Body of pancreas (tissue), 4 donors: ENCODE measurements at regions not wholly inside any gene's neighbourhood (a gene's known extent, or its start where the extent isn't known, plus 50 kb on each side); places are given as distances from the start of the nearest gene placed in this dataset.

Experiments used
- ATAC-seq: fragments of 150-250 bp; one replicate; pipeline ENCODE4 v1.9.1; 2016
- DNase-seq, 4 donors: peaks; one replicate each; pipeline ENCODE4 v3.0.0-alpha.2; 2019
- H3K27ac ChIP-seq, 4 donors: fragments of 200-600 bp; sonication (generic); 1 replicate in 3 of 4; 2 replicates in 1 of 4; pipeline versions ENCODE4 v1.5.1 to v1.6.1; 2016 to 2019; ENCODE audit warnings: mild to moderate bottlenecking in 1 of 4, mixed read lengths in 1 of 4, moderate library complexity in 1 of 4
- H3K27me3 ChIP-seq, 2 donors: fragments of 200-600 bp; sonication (generic); one replicate each; pipeline ENCODE4 v1.6.0; 2016; ENCODE audit warnings: mild to moderate bottlenecking in 1 of 2
- H3K36me3 ChIP-seq, 2 donors: fragments of 200-600 bp; sonication (generic); replicated peaks in 1 of 2; 2 replicates each; pipeline ENCODE4 v1.5.1; 2016; ENCODE audit warnings: low read depth in 2 of 2; ENCODE audit not compliant: insufficient read depth in 1 of 2
- H3K4me1 ChIP-seq: fragments of 200-600 bp; sonication (generic); one replicate; pipeline ENCODE4 v1.6.0; 2016
- H3K4me3 ChIP-seq, 2 donors: fragments of 200-600 bp; sonication (generic); 1 replicate in 1 of 2; 2 replicates in 1 of 2; pipeline ENCODE4 v1.5.1; 2016 to 2019
- H3K9me3 ChIP-seq, 3 donors: fragments of 200-600 bp; sonication (generic); 1 replicate in 2 of 3; 2 replicates in 1 of 3; pipeline ENCODE4 v1.5.1; 2016
- CTCF ChIP-seq, 7 experiments: fragments of 450-650 bp in 4 of 7; fragments of 200-600 bp in 3 of 7; sonication (generic) in 3 of 7; IDR thresholded peaks; one replicate each; pipeline ENCODE4 v1.5.1; 2016 to 2019; ENCODE audit warnings: antibody characterized with exemption in 7 of 7
- POLR2A ChIP-seq, 3 donors: fragments of 450-650 bp; IDR thresholded peaks; one replicate each; pipeline ENCODE4 v1.6.1; 2016; ENCODE audit warnings: antibody characterized with exemption in 3 of 3, mild to moderate bottlenecking in 2 of 3
- WGBS, 2 donors: methylation state at CpG; one replicate each; pipeline ENCODE4 v1.1.5; 2017; 5-methylcytosine and 5-hydroxymethylcytosine counted together
- intact Hi-C: fragments of 100-400 bp; cut with DNase I; formaldehyde crosslinking; loops from one replicate; pipeline ENCODE4 v1.15.1; 2023

GRCh38 chr6:960356-960755 lies 267.4 kb upstream of the EXOC2 start:
- no peak for TF ChIP-seq CTCF (IDR thresholded peaks at IDR 0.05)
- TF ChIP-seq POLR2A (IDR thresholded peaks at IDR 0.05) = no peak
- ATAC-seq (no peak), DNase-seq (no peak)
- Histone ChIP-seq H3K27me3 (no peaks in the 10 kb centered on the region), H3K36me3 (no peaks in the 10 kb centered on the region), H3K4me1 (no peaks in the 10 kb centered on the region), H3K9me3 (no peaks in the 10 kb centered on the region), H3K27ac (no peak overlapping the region), H3K4me3 (no peak overlapping the region)
- WGBS, 2 donors = 60 to 63% methylated on average over 11 of the region's 11 CpGs
- intact Hi-C loops = no loop called here

GRCh38 chr6:958488-958887 lies 265.5 kb upstream of the EXOC2 start:
- WGBS, 2 donors = 70 to 81% methylated on average over 5 of the region's 5 CpGs
- intact Hi-C loops = no loop called here
- no peaks in the 10 kb centered on the region for H3K4me1 ChIP-seq
- H3K4me3 ChIP-seq = no peak overlapping the region
- no peaks in the 10 kb centered on the region for H3K27me3 ChIP-seq
- no peak for TF ChIP-seq POLR2A (IDR thresholded peaks at IDR 0.05)
- no peak for TF ChIP-seq CTCF (IDR thresholded peaks at IDR 0.05)
- H3K9me3 ChIP-seq = no peaks in the 10 kb centered on the region
- H3K27ac ChIP-seq = no peak overlapping the region
- ATAC-seq = no peak
- no peak for DNase-seq
- no peaks in the 10 kb centered on the region for H3K36me3 ChIP-seq

GRCh38 chr6:951399-952181 lies 258.7 kb upstream of the EXOC2 start:
- ATAC-seq = no peak
- no peaks in the 10 kb centered on the region for H3K9me3 ChIP-seq
- 49 to 55% methylated on average over 9 of the region's 9 CpGs for WGBS, 2 donors
- TF ChIP-seq POLR2A (IDR thresholded peaks at IDR 0.05) (no peak), CTCF (IDR thresholded peaks at IDR 0.05) (no peak)
- H3K27ac ChIP-seq = no peak overlapping the region
- no peaks in the 10 kb centered on the region for H3K27me3 ChIP-seq
- no peaks in the 10 kb centered on the region for H3K4me1 ChIP-seq
- no peak for DNase-seq
- intact Hi-C loops = no loop called here
- H3K4me3 ChIP-seq = no peak overlapping the region
- H3K36me3 ChIP-seq = no peaks in the 10 kb centered on the region

GRCh38 chr6:947235-947934 lies 254.4 kb upstream of the EXOC2 start:
- intact Hi-C loops = no loop called here
- WGBS, 2 donors = 78 to 82% methylated on average over 7 of the region's 7 CpGs
- H3K4me1 ChIP-seq = no peaks in the 10 kb centered on the region
- no peaks in the 10 kb centered on the region for H3K27me3 ChIP-seq
- H3K36me3 ChIP-seq = no peaks in the 10 kb centered on the region
- ATAC-seq = no peak
- DNase-seq = no peak
- H3K9me3 ChIP-seq = no peaks in the 10 kb centered on the region
- H3K27ac ChIP-seq = no peak overlapping the region
- H3K4me3 ChIP-seq = no peak overlapping the region
- TF ChIP-seq CTCF (IDR thresholded peaks at IDR 0.05) = no peak
- no peak for TF ChIP-seq POLR2A (IDR thresholded peaks at IDR 0.05)
